ENCODE measurements at regions not wholly inside any gene's neighbourhood (a gene's known extent, or its start where the extent isn't known, plus 50 kb on each side); places are given as distances from the start of the nearest gene placed in this dataset.

DNA sequence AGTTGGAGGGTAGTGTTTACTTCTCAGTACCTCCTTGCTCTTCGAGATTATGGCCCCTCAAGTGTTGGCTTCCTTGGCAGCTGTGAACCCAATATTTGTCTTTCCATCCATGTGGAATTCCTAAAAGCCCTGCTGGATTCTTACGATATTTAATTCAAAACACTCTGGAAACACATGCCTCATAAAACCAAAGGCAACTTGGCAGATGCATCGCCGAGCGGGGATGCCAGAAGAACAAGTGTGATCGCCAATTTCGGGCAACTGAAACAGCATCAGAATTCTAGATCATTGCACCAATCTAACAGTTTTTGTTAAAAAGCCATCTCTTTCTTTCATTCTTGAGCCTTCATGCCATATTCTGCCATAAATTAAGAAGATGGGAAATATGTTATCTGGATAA, 934.4 kb downstream of the AACS start:
- DNase-seq (ENCODE audit: low spot score): no peak
- in situ Hi-C loops (cut with MboI; ENCODE audit: low sequenced_read_pairs, unreplicated experiment): no loop called here
- TF ChIP-seq, protein P1, sequence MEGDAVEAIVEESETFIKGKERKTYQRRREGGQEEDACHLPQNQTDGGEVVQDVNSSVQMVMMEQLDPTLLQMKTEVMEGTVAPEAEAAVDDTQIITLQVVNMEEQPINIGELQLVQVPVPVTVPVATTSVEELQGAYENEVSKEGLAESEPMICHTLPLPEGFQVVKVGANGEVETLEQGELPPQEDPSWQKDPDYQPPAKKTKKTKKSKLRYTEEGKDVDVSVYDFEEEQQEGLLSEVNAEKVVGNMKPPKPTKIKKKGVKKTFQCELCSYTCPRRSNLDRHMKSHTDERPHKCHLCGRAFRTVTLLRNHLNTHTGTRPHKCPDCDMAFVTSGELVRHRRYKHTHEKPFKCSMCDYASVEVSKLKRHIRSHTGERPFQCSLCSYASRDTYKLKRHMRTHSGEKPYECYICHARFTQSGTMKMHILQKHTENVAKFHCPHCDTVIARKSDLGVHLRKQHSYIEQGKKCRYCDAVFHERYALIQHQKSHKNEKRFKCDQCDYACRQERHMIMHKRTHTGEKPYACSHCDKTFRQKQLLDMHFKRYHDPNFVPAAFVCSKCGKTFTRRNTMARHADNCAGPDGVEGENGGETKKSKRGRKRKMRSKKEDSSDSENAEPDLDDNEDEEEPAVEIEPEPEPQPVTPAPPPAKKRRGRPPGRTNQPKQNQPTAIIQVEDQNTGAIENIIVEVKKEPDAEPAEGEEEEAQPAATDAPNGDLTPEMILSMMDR (IDR thresholded peaks at IDR 0.05; ENCODE audit: borderline replicate concordance, control extremely low read depth, extremely low read depth, insufficient read depth, missing control alignments): no peak

DNA sequence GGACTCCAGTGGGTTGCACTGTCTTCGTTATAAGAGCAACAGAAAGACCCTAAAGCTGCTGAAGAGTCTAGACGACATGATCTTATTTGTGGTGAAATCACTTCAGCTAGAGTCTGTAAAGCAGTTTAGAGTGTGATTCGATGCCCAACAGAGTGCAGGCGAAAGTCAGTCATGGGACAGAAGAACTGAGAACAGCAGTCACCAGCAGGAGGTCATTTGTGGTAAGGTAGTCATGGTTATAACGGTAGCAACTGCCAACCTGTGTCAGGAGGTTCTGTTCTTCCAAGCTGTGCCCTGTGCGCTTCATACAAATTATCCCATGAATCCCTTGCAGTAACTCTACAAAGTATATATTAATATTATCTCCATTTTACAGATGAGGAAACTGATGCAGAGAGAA, 954.1 kb downstream of the AACS start:
- TF ChIP-seq, protein P1 (IDR thresholded peaks at IDR 0.05; ENCODE audit: borderline replicate concordance, control extremely low read depth, extremely low read depth, insufficient read depth, missing control alignments): no peak
- in situ Hi-C loops (cut with MboI; ENCODE audit: low sequenced_read_pairs, unreplicated experiment): no loop called here
- DNase-seq (ENCODE audit: low spot score): no peak

DNA sequence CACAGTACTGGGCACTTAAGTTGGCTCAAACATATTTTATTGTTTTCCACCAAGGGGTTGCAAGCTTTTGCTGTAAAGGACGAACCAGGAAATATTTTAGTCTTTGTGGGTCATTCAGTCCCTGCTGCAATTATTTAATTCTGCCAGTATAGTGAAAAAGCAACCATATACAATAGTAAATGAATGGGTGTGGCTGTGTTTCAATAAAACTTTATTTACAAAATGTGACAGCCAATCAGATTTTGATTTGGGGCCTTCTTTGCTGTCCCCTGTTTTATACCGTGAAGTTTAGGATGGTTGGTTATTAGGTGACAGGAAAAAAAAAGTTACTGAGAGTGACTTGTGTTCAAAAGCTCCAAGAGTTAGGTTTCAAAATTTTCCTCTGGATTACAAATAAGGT, 956.4 kb downstream of the AACS start:
- TF ChIP-seq, protein P1 (IDR thresholded peaks at IDR 0.05; ENCODE audit: borderline replicate concordance, control extremely low read depth, extremely low read depth, insufficient read depth, missing control alignments): no peak
- in situ Hi-C loops (cut with MboI; ENCODE audit: low sequenced_read_pairs, unreplicated experiment): no loop called here
- DNase-seq (ENCODE audit: low spot score): no peak

DNA sequence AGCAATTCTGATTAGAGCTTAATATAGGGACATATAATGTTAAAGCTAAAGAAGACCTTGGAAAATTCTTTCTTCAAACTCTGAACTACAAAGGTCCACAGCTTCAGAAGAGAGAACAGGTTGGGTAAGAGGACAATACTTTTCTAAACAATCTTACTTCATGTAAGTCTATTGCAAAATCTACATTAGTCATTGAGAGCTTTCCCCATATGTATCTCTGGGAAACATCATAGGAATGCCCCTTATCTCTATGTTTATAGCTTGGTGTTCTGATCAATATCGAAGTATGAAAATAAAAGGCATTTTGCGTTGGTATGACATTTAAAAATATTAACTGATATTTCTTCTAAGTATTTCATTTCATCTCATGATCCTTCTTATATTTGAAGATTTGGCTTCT, 962.6 kb downstream of the AACS start:
- DNase-seq (ENCODE audit: low spot score): no peak
- in situ Hi-C loops (cut with MboI; ENCODE audit: low sequenced_read_pairs, unreplicated experiment): no loop called here
- TF ChIP-seq, protein P1 (IDR thresholded peaks at IDR 0.05; ENCODE audit: borderline replicate concordance, control extremely low read depth, extremely low read depth, insufficient read depth, missing control alignments): no peak

DNA sequence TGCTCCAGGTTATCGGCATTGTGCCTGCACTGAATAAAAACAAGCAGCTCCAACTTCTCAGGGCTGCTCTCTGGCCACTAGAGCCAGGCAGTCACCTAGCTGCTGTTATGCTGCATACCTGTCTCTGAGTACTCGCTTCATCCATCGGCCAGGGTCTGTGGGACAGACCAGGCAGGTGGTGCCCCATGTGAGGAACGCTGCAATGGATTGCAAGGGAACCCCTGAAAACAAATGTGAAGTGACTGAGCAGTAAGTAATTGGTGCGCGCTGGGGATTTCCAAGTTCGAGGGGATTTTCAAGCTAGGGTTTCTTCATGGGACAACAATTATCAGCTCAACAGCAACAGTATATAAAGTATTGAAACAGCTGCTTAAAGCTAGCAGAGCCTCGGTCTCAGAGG, 965.3 kb downstream of the AACS start:
- in situ Hi-C loops (cut with MboI; ENCODE audit: low sequenced_read_pairs, unreplicated experiment): no loop called here
- TF ChIP-seq, protein P1 (IDR thresholded peaks at IDR 0.05; ENCODE audit: borderline replicate concordance, control extremely low read depth, extremely low read depth, insufficient read depth, missing control alignments): no peak
- no peak for DNase-seq (ENCODE audit: low spot score)

DNA sequence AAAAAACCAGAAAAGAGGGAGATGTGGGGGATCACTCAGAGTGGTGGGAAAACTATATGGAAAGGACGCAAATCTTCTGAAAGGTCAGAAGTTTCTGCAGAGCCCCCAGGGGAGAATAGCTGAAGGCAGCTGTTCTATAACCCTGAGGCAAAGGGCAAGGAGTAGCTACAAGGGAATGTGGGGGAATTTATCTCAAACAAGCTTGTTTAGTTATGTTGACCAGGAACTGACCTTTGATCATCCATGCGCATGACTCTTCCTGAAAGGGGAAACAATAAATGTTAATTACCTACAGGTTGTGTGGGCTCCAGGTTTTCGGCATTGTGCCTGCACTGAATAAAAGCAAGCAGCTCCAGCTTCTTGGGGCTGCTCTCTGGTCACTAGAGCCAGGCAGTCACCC, 968.5 kb downstream of the AACS start:
- in situ Hi-C loops (cut with MboI; ENCODE audit: low sequenced_read_pairs, unreplicated experiment): no loop called here

More for the DNA sequence above, 968.5 kb downstream of the AACS start:
- no peak for DNase-seq (ENCODE audit: low spot score)
- TF ChIP-seq, protein P1 (IDR thresholded peaks at IDR 0.05; ENCODE audit: borderline replicate concordance, control extremely low read depth, extremely low read depth, insufficient read depth, missing control alignments): no peak

Data from GM13976 (cell line).